ENCODE measurements at regions not wholly inside any gene's neighbourhood (a gene's known extent, or its start where the extent isn't known, plus 50 kb on each side); places are given as distances from the start of the nearest gene placed in this dataset.
"Not testable (repeated sequence)": the region's sequence is repeated elsewhere in the genome, so short reads cannot be mapped to it uniquely, and the experiment has no call there.

DNA sequence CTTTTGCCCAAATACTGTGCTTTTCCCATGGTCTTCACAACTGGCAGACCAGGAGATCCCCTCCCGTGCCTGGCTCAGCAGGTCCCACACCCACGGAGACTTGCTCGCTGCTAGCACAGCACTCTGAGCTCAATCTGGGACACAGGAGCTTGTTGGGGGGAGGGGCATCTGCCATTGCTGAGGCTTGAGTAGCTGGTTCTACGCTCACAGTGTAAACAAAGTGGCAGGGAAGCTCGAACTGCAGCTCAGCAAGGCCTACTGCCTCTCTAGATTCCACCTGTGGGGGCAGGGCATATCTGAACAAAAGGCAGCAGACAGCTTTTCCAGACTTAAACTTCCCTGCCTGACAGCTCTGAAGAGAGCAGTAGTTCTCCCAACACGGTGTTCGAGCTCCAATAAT is 251.6 kb upstream of the PCDH18 start:
- TF ChIP-seq, protein P1, sequence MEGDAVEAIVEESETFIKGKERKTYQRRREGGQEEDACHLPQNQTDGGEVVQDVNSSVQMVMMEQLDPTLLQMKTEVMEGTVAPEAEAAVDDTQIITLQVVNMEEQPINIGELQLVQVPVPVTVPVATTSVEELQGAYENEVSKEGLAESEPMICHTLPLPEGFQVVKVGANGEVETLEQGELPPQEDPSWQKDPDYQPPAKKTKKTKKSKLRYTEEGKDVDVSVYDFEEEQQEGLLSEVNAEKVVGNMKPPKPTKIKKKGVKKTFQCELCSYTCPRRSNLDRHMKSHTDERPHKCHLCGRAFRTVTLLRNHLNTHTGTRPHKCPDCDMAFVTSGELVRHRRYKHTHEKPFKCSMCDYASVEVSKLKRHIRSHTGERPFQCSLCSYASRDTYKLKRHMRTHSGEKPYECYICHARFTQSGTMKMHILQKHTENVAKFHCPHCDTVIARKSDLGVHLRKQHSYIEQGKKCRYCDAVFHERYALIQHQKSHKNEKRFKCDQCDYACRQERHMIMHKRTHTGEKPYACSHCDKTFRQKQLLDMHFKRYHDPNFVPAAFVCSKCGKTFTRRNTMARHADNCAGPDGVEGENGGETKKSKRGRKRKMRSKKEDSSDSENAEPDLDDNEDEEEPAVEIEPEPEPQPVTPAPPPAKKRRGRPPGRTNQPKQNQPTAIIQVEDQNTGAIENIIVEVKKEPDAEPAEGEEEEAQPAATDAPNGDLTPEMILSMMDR (IDR thresholded peaks at IDR 0.05) = not testable (repeated sequence)
- not testable (repeated sequence) for TF ChIP-seq POLR2A (IDR thresholded peaks at IDR 0.05)

Measured in testis (tissue), 2 donors.